HepG2 (cell line): ENCODE measurements at regions not wholly inside any gene's neighbourhood (a gene's known extent, or its start where the extent isn't known, plus 50 kb on each side); places are given as distances from the start of the nearest gene placed in this dataset.

ENCODE experiments used
- ATAC-seq: fragments of 200-7000 bp; cut with Tn5 transposase; 3 replicates; pipeline ENCODE4 v1.9.1; 2020; ENCODE audit warnings: mild to moderate bottlenecking, moderate library complexity
- BruUV-seq: library from RNA; stranded (reverse); fragments of 400-500 nt; replicated peaks from 2 replicates; lab custom pipeline; 2021; lab: Mats Ljungman, UMichigan
- CTCF ChIA-PET: fragments of 300-600 bp; formaldehyde crosslinking; extraction: SDS; loops from one replicate; lab custom pipeline; 2021; ENCODE audit warnings: low total read pairs, inconsistent platforms, low intra/inter-chr PET ratio; lab: Yijun Ruan, JAX
- POLR2A ChIA-PET: fragments of 350-600 bp; sonication (Branson Sonifier 250); formaldehyde crosslinking; loops from one replicate; lab custom pipeline; 2020; ENCODE audit warnings: antibody characterized with exemption, inconsistent platforms; lab: Yijun Ruan, JAX
- DNase-seq: peaks from one replicate; pipeline ENCODE4 v3.0.0-alpha.2; 2015; ENCODE audit warnings: low spot score
- FAIRE-seq: peaks from 3 replicates; lab custom pipeline; 2011; peaks lifted over from hg19 to GRCh38; lab: Jason Lieb, UNC
- H2AFZ ChIP-seq: one replicate; pipeline ENCODE4 v1.6.1; 2011; ENCODE audit warnings: low read length, inconsistent platforms
- H3K27ac ChIP-seq: fragments of 300-600 bp; 3 replicates; pipeline ENCODE4 v1.8.0; 2011; ENCODE audit warnings: mixed run types, mild to moderate bottlenecking, mixed read lengths, low read length, inconsistent platforms; ENCODE audit not compliant: insufficient read depth; ENCODE audit errors: extremely low read length
- H3K27me3 ChIP-seq, 2 experiments: fragments of 200-600 bp in 1 of 2; 2 replicates in 1 of 2; 3 replicates in 1 of 2; pipeline versions ENCODE4 v1.6.0 to v1.8.0; 2011; ENCODE audit warnings: low read length in 2 of 2, mild to moderate bottlenecking in 2 of 2, moderate library complexity in 2 of 2, inconsistent platforms in 1 of 2; ENCODE audit not compliant: insufficient read depth in 2 of 2, control insufficient read depth in 1 of 2
- H3K36me3 ChIP-seq, 2 experiments: fragments of 200-600 bp in 1 of 2; replicated peaks in 1 of 2; 2 replicates in 1 of 2; 3 replicates in 1 of 2; pipeline versions ENCODE4 v1.5.1 to v1.8.0; 2011; ENCODE audit warnings: low read length in 2 of 2, inconsistent platforms in 1 of 2; ENCODE audit not compliant: insufficient read depth in 2 of 2, control insufficient read depth in 1 of 2
- H3K4me1 ChIP-seq: 2 replicates; pipeline ENCODE4 v1.5.1; 2012; ENCODE audit warnings: low read length, inconsistent platforms; ENCODE audit not compliant: insufficient read depth
- H3K4me2 ChIP-seq: 2 replicates; pipeline ENCODE4 v1.6.0; 2011; ENCODE audit warnings: low read depth, low read length, inconsistent platforms
- H3K4me3 ChIP-seq, 3 experiments: fragments of 200-600 bp in 1 of 3; sonication (generic), shearing (Covaris generic) in 1 of 3; replicated peaks in 1 of 3; 2 replicates each; pipeline ENCODE4 v1.5.1; 2011 to 2016; ENCODE audit warnings: low read length in 3 of 3, inconsistent platforms in 2 of 3, low read depth in 2 of 3, mild to moderate bottlenecking in 2 of 3, control low read depth in 1 of 3, mixed read lengths in 1 of 3; ENCODE audit not compliant: insufficient read depth in 1 of 3
- H3K79me2 ChIP-seq: one replicate; pipeline ENCODE4 v1.6.1; 2011; ENCODE audit warnings: low read length, inconsistent platforms; ENCODE audit not compliant: insufficient read depth
- H3K9ac ChIP-seq: 2 replicates; pipeline ENCODE4 v1.6.0; 2011; ENCODE audit warnings: mild to moderate bottlenecking, low read depth, low read length, inconsistent platforms; ENCODE audit not compliant: insufficient read depth
- H3K9me3 ChIP-seq: 2 replicates; pipeline ENCODE4 v1.5.1; 2012; ENCODE audit warnings: mild to moderate bottlenecking, low read length
- H4K20me1 ChIP-seq: 2 replicates; pipeline ENCODE4 v1.6.0; 2011; ENCODE audit warnings: inconsistent platforms, mild to moderate bottlenecking, low read length, moderate library complexity; ENCODE audit not compliant: insufficient read depth
- HCFC1 ChIP-seq: fragments of 150-350 bp; IDR thresholded peaks from 2 replicates; pipeline ENCODE4 v1.6.1; 2014; ENCODE audit warnings: low read depth, low read length
- SIX1 ChIP-seq: sonication (generic); formaldehyde crosslinking; IDR thresholded peaks from 2 replicates; pipeline ENCODE4 v1.4.0; 2020; ENCODE audit warnings: missing genetic modification reagents, borderline replicate concordance
- XBP1 ChIP-seq: sonication (generic); formaldehyde crosslinking; IDR thresholded peaks from 2 replicates; pipeline ENCODE4 v1.5.0; 2020; ENCODE audit warnings: missing genetic modification reagents
- ZNF282 ChIP-seq: fragments of 450-650 bp; IDR thresholded peaks from 2 replicates; pipeline ENCODE4 v1.6.1; 2018; ENCODE audit not compliant: partially characterized antibody
- ZNF33B ChIP-seq: sonication (generic); formaldehyde crosslinking; IDR thresholded peaks from 2 replicates; pipeline ENCODE4 v1.5.1; 2020; ENCODE audit warnings: mild to moderate bottlenecking, missing genetic modification reagents
- WGBS: methylation state at CpG from one replicate; pipeline ENCODE4 v1.1.6; 2017; ENCODE audit warnings: low lambda C conversion rate; 5-methylcytosine and 5-hydroxymethylcytosine counted together
- in situ Hi-C: cut with HindIII; loops from 2 replicates; pipeline ENCODE4 v1.10.0; 2017; ENCODE audit warnings: low pct_unique_long_range_greater_than_20kb; ENCODE audit not compliant: extremely low pct_ligation_motif_present
- intact Hi-C: fragments of 100-400 bp; cut with micrococcal nuclease; formaldehyde crosslinking; loops from one replicate; pipeline ENCODE4 v1.10.0; 2022; ENCODE audit not compliant: unreplicated experiment
- TF ChIP-seq, protein P1 (sequence below): sonication (generic); formaldehyde crosslinking; conservative IDR thresholded peaks from 2 replicates; pipeline ENCODE4 v1.5.0; 2020; ENCODE audit warnings: missing genetic modification reagents
- TF ChIP-seq, protein P2 (sequence below): sonication (generic); formaldehyde crosslinking; IDR thresholded peaks from 2 replicates; pipeline ENCODE4 v1.5.0; 2020; ENCODE audit warnings: mild to moderate bottlenecking, missing genetic modification reagents, borderline replicate concordance
- TF ChIP-seq, protein P3 (sequence below): fragments of 450-650 bp; IDR thresholded peaks from 2 replicates; pipeline ENCODE4 v1.6.1; 2016

DNA sequence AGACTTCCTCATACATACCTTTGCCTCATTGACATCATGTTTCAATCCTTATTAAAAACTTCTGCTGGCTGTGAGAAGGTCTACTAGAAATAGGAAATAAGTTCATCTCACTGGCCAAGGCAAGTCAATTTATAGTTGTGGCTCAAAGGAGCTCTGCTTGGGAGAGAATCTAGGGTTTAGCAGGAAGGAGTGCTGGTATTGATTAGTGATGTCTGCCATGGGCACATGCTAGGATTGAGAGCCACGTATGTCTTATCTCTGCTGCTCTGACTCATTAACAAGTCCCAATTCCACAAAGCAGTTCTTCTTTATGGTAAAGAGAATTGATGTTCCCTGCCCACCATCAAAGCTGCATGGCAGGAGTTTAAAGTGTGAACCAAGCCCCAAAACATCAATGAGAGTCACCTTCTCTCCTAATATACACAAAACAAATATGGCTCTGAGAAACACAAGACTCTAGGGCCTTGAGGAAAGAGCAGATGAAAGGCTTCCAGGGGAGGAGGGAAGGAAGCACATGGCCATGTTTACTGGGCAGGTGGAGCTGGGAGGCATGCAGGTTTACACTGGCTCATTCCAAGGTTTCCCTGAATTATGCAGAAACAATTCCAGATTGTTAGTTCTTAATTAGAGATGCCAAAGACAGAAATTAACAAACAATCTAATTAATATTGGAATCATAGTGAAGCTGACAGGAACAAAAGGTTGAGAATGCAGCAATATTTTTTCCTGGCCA lies 931.9 kb upstream of the TMEM132C start:
- H3K79me2 ChIP-seq = no peaks in the 10 kb centered on the region
- no peak overlapping the region for H3K27ac ChIP-seq
- intact Hi-C loops = no loop called here
- ATAC-seq (no peak), FAIRE-seq (no peak), DNase-seq (no peak)
- in situ Hi-C loops = no loop called here
- H3K27me3 ChIP-seq = no peaks in the 10 kb centered on the region
- H4K20me1 ChIP-seq = no peaks in the 10 kb centered on the region
- H3K4me3 ChIP-seq = no peak overlapping the region
- no peak overlapping the region for H3K4me2 ChIP-seq
- POLR2A ChIA-PET = no interaction called here
- no peak overlapping the region for H2AFZ ChIP-seq
- no peaks in the 10 kb centered on the region for H3K36me3 ChIP-seq
- H3K4me1 ChIP-seq = no peaks in the 10 kb centered on the region
- H3K9me3 ChIP-seq = peaks cover 69% of the 10 kb centered on the region
- no peak overlapping the region for H3K9ac ChIP-seq
- no CpG with 5 or more reads among the region's 1 CpG for WGBS
- no peak for TF ChIP-seq ZNF282
- TF ChIP-seq HCFC1 = no peak
- no peak for TF ChIP-seq SIX1
- TF ChIP-seq, protein P1, sequence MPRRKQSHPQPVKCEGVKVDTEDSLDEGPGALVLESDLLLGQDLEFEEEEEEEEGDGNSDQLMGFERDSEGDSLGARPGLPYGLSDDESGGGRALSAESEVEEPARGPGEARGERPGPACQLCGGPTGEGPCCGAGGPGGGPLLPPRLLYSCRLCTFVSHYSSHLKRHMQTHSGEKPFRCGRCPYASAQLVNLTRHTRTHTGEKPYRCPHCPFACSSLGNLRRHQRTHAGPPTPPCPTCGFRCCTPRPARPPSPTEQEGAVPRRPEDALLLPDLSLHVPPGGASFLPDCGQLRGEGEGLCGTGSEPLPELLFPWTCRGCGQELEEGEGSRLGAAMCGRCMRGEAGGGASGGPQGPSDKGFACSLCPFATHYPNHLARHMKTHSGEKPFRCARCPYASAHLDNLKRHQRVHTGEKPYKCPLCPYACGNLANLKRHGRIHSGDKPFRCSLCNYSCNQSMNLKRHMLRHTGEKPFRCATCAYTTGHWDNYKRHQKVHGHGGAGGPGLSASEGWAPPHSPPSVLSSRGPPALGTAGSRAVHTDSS (CRISPR knock-in tag) = no peak
- TF ChIP-seq XBP1 (CRISPR knock-in tag) = no peak
- TF ChIP-seq, protein P2, sequence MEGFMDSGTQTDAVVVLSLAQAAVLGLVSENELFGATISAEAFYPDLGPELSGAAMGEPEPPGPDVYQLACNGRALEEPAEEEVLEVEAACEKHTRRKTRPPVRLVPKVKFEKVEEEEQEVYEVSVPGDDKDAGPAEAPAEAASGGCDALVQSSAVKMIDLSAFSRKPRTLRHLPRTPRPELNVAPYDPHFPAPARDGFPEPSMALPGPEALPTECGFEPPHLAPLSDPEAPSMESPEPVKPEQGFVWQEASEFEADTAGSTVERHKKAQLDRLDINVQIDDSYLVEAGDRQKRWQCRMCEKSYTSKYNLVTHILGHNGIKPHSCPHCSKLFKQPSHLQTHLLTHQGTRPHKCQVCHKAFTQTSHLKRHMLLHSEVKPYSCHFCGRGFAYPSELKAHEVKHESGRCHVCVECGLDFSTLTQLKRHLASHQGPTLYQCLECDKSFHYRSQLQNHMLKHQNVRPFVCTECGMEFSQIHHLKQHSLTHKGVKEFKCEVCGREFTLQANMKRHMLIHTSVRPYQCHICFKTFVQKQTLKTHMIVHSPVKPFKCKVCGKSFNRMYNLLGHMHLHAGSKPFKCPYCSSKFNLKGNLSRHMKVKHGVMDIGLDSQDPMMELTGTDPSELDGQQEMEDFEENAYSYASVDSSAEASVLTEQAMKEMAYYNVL = no peak
- no peak for TF ChIP-seq ZNF33B (CRISPR knock-in tag)
- TF ChIP-seq, protein P3, sequence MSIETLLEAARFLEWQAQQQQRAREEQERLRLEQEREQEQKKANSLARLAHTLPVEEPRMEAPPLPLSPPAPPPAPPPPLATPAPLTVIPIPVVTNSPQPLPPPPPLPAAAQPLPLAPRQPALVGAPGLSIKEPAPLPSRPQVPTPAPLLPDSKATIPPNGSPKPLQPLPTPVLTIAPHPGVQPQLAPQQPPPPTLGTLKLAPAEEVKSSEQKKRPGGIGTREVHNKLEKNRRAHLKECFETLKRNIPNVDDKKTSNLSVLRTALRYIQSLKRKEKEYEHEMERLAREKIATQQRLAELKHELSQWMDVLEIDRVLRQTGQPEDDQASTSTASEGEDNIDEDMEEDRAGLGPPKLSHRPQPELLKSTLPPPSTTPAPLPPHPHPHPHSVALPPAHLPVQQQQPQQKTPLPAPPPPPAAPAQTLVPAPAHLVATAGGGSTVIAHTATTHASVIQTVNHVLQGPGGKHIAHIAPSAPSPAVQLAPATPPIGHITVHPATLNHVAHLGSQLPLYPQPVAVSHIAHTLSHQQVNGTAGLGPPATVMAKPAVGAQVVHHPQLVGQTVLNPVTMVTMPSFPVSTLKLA = peak; percentile 77
- BruUV-seq = no TSS peak
- CTCF ChIA-PET = no interaction called here
